GM19023 (cell line): ENCODE measurements at regions not wholly inside any gene's neighbourhood (a gene's known extent, or its start where the extent isn't known, plus 50 kb on each side); places are given as distances from the start of the nearest gene placed in this dataset.
"Not testable (repeated sequence)": the region's sequence is repeated elsewhere in the genome, so short reads cannot be mapped to it uniquely, and the experiment has no call there.

Source experiments
- ATAC-seq: cut with Tn5 transposase; IDR thresholded peaks from one replicate; pipeline ENCODE4 v1.9.1; 2021; ENCODE audit warnings: mild to moderate bottlenecking, moderate library complexity; ENCODE audit not compliant: unreplicated experiment

DNA sequence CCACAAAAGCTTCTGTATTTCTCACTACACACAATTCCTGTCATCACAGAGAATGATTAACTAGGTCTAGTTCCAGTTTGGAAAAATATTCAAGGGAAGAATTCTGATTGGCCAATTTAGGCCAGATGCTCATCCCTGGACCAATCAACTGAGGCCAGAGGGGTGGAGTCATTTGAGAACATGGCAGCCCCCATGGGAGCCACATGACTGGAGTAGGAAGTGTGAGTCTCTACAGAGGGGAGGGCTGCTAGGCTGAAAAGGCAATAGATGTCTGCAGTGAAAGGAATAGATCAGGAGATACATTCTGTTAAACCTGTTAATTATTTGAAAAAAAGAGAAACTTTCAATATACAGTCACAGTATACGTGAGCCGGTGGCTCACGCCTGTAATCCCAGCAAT is 125.2 kb downstream of the UNC93B1 start:
- ATAC-seq = not testable (repeated sequence)

- ATAC-seq = not testable (repeated sequence)
Measured at GRCh38 chr11:67877316-67877715, 126.6 kb downstream of the UNC93B1 start.

DNA sequence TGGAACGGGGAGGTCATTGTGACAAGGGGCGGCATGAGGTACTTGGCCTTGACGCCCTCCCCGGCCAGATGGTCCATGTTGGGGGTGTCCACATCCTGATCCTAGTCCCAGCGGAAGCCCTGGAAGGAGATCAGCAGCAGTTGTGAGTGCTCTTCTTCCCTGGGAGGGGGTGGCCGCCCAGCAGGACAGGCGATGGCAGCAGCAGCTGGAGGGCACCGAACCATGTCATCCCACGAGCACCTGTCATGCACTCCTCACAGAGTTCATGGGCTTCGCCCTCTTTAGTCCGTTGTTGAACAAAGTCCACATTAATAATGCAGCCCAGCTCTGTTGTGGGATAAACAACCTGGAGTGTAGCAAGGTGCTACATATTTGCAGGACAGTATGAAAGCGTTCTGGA is 130.7 kb downstream of the UNC93B1 start:
- not testable (repeated sequence) for ATAC-seq

GRCh38 chr11:67871168-67871567 is 132.7 kb downstream of the UNC93B1 start:
- not testable (repeated sequence) for ATAC-seq

GRCh38 chr11:67862896-67863295 is 141.0 kb downstream of the UNC93B1 start:
- ATAC-seq = not testable (repeated sequence)

- ATAC-seq = not testable (repeated sequence)
Measured at GRCh38 chr11:67859513-67860161, 144.3 kb downstream of the UNC93B1 start.

DNA sequence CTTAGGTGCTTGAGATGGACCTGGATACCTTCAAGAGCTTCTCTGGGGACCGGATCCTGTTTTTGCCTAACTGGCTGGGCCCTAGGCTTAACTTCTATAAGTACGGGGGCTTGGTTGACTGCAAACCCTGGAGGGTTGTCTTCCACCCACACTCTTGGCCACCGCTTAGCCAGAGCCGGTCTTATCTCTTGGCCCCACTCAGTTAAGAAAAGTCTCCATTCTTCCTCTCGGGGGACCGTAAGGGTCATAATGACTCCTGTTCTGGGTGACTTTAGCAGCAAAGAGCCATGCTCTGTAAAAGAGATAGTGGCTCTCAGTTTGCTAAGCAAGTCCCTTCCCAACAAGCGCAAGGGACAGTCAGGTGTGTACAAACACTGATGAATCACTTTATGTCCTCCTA is 153.2 kb downstream of the UNC93B1 start:
- not testable (repeated sequence) for ATAC-seq

GRCh38 chr11:67849766-67850165 is 154.1 kb downstream of the UNC93B1 start:
- ATAC-seq = not testable (repeated sequence)

DNA sequence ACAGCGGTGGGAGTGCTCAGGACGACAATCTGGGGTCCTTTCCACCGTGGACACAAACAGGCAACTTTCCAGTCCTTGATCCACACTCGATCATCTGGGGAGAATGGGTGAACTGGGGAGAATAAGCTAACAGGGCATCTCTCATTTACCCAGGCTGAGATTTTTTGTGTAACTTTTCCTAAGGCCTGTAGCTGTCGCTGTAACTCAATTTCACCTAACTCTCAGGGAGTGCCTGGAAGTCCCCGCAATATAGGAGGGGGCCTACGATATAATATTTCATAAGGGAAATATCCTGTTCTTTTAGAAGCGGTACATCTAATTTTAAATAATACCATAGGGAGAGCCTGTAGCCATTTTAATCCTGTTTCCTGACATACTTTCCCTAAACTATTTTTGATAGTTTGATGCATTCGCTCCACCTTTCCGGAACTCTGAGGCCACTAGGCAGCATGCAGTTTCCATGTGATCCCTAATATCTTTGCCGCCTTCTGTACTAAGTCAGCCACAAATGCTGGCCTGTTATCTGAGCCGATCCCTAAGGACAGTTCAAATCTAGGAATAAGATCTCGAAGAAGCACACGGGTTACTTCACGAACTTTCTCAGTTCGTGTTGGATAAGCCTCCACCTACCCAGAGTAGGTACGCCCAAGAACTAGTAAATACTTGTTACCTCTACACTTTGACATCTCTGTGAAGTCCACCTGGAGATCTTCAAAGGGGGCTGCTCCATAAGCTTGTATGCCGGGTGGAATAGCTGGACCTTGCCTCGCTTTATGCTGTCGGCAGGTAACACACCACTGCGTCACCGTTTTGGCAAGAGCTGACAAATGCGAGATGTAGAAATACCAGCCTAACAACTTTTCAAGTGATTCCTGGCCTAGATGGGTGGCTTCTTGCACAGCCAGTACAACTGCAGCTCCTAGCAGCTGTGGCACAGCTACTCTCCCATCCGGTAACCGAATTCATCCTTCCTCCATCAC is 155.7 kb downstream of the UNC93B1 start:
- ATAC-seq = not testable (repeated sequence)

DNA sequence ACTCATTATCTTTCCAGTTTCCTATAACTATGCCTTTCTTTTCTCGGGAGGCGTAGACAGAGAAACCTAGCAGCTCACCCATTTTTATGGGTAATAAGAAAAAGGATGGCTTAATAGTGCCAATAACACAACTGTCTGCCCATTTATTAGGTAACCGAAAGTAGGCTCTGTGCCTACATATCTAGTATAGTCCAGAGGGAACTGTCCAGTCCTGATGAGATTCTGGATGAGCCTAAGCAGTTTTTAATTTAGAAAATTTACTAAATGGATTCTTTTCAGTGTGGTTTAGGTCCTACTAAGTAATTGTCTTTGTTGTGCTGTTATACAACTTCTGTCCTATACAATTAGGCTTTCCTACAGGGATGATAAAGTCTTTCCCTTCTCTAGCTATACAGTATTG is 157.6 kb downstream of the UNC93B1 start:
- ATAC-seq = not testable (repeated sequence)

DNA sequence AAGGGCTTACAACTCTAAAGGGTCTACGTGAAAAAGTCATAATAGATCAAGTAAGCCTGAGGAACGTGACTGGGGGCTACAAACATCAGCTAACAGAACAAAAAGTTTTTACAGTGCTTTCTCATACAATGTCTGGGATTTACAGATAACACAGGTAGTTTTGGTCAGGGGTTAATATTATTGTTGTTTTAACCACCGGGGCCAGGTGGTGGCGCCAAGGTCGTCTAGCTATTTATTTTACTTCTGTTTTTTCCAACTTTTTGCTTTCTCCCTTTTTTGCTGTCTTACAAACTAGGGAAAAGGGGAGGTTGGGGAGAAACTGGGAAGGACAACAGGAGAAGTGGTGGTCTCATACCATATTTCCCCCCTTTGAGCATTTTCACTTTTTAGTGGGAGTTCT is 158.6 kb downstream of the UNC93B1 start:
- not testable (repeated sequence) for ATAC-seq

- ATAC-seq = not testable (repeated sequence)
Measured at GRCh38 chr11:67840599-67840998, 163.3 kb downstream of the UNC93B1 start.

GRCh38 chr11:67830152-67830551 is 155.7 kb upstream of the ALDH3B2 start:
- not testable (repeated sequence) for ATAC-seq

DNA sequence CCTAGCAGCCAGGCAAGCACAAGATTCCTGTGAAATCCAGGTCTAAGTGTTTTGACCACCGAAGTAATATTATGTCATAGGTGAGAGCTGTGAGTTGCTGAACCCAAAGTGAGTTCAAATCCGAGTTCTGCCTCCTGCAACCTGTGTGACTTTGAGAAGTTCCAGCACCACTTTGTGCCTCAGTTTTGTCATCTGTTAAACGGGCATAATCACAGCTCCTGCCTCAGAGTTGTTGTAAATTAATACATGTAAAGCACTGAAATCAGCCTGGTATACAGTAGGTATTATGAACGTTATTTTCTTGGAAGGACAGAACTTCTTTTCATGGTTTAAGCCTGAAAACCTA is 152.5 kb upstream of the ALDH3B2 start:
- ATAC-seq = not testable (repeated sequence)

GRCh38 chr11:67826028-67826950 is 151.9 kb upstream of the ALDH3B2 start:
- not testable (repeated sequence) for ATAC-seq

GRCh38 chr11:67824861-67825260 is 150.4 kb upstream of the ALDH3B2 start:
- ATAC-seq = not testable (repeated sequence)

DNA sequence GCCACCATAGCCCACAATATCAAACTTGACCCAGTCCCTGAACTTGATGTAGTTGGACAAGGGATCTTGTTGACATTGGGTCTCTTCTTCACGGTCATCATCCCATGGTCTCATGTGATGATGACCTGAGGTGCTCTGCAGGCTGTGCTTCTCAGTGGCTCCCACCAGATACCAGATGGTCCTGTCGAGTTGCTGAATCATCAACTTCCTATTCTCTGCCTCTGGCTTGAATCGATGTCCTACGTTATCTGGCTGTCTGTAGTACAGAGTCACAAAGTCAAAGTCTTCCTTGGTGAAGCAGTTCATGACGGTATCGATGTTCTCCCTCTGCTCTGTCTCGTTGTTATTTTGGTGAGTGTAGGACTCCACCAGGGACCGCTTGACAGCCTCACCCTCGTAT is 145.7 kb upstream of the ALDH3B2 start:
- ATAC-seq = no peak

DNA sequence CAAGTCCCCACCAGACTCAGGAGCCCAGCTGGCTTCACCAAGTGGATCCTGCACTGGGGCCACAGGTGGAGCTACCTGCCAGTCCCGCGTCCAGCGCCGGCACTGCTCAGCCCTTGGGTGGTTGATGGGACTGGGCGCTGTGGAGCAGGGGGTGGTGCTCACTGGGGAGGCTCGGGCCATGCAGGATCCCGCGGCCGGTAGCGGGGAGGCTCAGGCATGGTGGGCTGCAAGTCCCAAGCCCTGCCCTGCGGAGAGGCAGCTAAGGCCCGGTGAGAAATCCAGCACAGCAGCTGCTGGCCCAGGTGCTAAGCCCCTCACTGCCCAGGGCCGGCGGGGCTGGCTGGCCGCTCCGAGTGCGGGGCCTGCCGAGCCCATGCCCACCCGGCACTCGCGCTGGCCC is 143.1 kb upstream of the ALDH3B2 start:
- ATAC-seq = not testable (repeated sequence)

DNA sequence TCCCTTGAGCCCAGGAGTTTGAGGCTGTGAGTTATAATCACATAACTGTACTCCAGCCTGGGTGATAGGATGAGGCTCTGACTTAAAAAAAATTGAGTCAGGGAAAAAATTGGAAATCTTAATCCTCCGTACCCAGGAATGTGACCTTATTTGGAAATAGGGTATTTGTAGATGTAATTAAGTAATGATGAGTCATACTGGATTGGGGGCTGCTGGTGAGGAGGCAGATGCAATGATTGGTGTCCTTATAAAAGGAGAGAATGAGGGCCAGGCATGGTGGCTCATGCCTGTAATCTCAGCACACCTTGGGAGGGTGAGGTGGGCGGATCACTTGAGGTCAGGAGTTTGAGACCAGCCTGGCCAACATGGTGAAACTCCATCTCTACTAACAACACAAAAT is 134.9 kb upstream of the ALDH3B2 start:
- not testable (repeated sequence) for ATAC-seq

DNA sequence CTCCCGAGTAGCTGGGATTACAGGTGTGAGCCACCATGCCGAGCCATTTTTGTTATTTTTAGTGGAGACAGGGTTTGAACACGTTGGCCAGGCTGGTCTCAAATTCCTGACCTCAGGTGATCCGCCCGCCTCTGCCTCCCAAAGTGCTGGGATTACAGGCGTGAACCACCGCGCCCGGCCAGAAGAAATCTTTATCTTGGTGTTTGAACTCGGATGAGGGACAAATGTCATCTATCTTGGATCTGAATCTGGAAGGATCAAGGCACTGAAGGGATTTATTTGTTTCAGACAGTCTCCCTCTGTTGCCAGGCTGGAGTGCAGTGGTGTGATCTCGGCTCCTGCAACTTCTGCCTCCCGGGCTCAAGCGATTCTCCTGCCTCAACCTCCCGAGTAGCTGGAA is 133.5 kb upstream of the ALDH3B2 start:
- ATAC-seq = not testable (repeated sequence)

- ATAC-seq = not testable (repeated sequence)
Measured at GRCh38 chr11:67806728-67807235, 132.4 kb upstream of the ALDH3B2 start.
